ENCODE measurements at regions not wholly inside any gene's neighbourhood (a gene's known extent, or its start where the extent isn't known, plus 50 kb on each side); places are given as distances from the start of the nearest gene placed in this dataset.

DNA sequence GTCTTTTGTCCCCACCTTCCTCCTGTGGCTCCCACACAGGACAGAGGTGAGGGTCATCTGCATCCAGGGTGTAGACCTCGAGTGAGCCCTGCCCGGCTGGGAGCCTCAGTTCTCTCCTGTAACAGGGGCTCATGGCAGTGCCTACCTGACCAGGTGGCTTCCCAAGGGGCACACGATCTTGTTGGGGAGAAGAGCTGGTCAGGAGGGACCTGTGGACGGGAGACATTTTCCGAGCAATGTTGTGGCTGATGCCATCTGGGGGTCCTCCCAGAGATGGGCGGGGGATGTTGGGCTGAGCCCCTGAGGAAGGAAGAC, 51.9 kb downstream of the CEBPB start:
- H3K4me3 Mint-ChIP-seq, result no peak overlapping the region
- H3K9me3 Mint-ChIP-seq, result no peaks in the 10 kb centered on the region
- no peak for DNase-seq
- no peaks in the 10 kb centered on the region for H3K27me3 Mint-ChIP-seq
- no peaks in the 10 kb centered on the region for H3K36me3 Mint-ChIP-seq (ENCODE audit: low read depth)
- H3K4me1 Mint-ChIP-seq (ENCODE audit: low read depth), result no peaks in the 10 kb centered on the region
- no peak overlapping the region for H3K27ac Mint-ChIP-seq

DNA sequence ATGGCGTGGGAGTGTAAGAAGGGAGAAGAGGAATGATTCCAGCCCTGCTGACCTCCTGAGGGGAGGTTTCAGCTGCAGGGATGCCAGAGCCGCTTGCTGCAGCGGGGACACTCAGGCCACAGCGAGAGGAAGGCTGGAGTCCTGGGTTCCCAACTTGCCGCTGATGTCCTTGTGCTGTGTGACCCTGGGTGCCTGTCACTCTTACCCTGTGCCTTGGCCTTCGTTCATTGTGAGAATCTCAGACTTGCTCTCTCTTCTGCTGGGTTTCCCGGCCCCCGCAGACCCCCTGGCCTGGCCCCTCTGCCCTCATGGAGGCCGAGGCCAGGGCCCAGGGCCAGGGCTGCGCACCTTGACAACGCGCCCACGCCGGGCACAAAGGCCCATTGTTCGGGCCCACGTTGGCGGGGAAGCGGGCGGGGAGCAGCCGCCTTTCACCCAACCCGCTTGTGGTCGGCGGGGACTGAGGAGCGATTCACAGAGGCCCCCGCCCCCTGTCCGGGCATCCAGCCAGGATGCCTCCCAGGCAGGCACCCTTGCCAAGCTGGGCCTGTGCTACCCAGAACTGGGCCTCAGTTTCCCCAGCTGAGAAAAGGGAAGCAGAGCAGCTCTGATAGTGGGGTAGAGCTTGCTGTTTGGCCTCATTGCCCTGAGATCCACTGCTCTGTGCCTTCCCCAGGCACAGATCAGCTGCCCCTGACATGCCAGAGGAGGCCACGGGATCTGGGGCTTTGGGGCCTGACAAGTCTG, 52.4 kb downstream of the CEBPB start:
- Mint-ChIP-seq H3K9me3 (no peaks in the 10 kb centered on the region), H3K4me3 (no peak overlapping the region)

DNA sequence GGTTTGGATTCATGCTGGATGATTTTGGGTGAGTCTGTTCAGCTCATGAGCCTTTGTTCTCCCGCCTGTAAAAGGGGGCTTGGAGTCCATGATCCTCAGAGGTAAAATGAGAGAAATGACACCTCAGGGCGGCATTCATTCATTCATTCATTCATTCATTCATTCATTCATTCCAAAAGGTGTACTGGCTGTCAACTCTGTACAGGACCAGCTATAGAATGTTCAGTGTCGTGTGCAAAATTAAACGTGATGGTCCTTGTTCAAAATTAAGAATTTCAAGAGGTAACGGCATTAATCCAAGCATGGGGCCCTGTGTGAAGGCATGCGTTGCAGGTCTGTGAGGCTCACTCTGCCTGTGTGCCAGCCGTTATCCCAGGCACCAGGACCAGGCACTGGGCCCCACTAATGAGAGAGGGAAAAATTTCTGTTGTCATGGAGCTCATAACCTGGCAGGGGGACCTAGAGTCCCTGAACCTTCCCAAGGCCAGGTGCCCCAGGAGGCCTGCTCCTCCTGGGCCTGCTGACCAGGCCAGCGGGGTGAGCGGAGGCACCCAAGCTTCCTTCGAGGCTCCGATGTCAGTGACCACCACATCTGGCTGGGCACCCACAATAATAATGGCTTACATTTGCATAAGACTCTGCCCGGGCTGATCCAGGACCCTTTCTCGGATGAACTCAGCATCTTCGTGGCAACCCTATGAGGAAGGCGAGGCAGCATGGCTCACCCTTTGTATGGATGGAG, 53.2 kb downstream of the CEBPB start:
- Mint-ChIP-seq H3K4me1 (ENCODE audit: low read depth) (no peaks in the 10 kb centered on the region), H3K27ac (no peak overlapping the region), H3K9me3 (no peaks in the 10 kb centered on the region), H3K36me3 (ENCODE audit: low read depth) (no peaks in the 10 kb centered on the region), H3K27me3 (no peaks in the 10 kb centered on the region), H3K4me3 (no peak overlapping the region)
- no peak for DNase-seq

More for the DNA sequence above, 52.4 kb downstream of the CEBPB start:
- no peak for DNase-seq
- Mint-ChIP-seq H3K4me1 (ENCODE audit: low read depth) (no peaks in the 10 kb centered on the region), H3K27ac (no peak overlapping the region), H3K36me3 (ENCODE audit: low read depth) (no peaks in the 10 kb centered on the region), H3K27me3 (no peaks in the 10 kb centered on the region)

DNA sequence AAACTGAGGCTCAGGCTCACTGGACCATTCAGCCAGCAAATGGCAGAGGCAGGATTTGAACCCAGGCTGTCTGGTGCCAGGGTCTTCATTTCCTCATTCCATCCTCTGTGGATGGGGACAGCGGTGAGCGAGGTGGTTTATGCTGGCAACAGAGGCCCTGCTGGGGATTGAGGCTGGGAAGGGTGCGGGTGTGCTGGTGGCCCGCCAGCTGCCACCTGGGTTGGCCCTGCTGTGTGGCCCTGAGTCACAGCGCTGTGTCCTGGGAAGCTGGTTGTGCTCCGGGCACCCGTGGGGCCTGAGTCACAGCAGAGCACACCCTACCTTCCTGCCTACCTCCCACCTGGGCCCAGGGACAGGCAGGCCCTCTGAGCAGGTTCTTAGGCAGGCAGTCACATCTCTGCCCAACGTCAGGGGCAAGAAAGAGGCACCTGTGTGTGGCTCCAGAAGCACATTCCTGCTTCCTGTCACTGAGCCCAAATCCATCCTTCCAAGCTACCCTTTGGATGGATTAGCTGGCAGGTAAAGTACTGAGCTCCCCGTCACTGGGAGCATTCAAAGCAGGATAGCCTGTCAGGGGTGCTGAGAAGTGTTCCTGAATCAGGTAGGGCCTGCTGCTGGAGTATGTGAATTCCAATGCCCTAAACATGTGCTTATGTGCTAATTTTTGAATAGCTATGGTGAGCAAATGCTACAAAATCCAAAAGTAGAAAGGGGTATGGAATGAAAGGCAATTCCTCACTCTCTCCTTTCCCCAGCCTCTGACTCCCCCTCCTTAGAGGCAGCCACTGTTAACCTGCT, 53.9 kb downstream of the CEBPB start:
- no peak overlapping the region for H3K27ac Mint-ChIP-seq
- no peaks in the 10 kb centered on the region for H3K4me1 Mint-ChIP-seq (ENCODE audit: low read depth)
- no peak overlapping the region for H3K4me3 Mint-ChIP-seq

DNA sequence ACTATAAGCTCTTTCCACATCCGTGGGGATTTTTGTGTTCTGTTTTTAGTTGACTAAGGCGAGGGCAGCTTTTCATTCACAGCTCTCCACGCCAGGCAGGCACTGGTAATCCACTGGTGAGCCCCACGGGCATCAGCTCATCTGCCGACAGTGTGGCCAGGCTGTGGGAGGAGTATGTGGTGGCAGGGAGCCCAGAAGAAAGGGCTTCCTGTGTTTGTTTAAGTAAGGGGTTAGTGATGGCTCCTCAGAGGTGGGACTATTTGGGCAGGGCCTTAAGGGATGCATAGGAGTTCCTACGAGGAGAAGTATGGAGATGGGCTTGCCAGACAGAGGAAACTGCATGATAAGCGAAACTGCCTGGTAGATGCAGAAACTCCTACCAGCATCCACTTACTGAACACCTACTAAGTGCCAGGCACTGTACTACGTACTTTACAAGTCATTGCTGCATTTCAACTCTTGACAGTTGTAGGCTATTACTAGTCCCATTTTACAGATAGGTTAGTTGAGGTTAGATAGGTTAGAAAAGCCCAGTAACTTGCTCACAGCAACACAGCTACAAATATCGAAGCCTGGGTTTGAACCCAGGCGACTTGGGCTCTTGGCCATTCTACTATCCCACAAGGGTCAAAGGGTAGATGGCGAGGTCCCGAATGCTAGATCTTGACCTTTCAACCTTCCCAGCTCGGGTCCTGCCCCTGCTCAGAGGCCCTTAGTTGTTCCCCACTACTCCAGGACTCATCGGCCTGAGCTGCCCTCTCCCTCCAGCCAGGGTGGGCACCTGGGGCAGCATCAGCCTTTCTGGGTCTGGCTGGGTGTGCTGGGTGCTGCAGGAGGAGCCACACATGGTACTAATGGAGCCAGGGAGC, 55.1 kb downstream of the CEBPB start:
- no peak overlapping the region for H3K27ac Mint-ChIP-seq
- H3K27me3 Mint-ChIP-seq, result no peaks in the 10 kb centered on the region
- no peak overlapping the region for H3K4me3 Mint-ChIP-seq
- H3K4me1 Mint-ChIP-seq (ENCODE audit: low read depth), result no peaks in the 10 kb centered on the region
- H3K36me3 Mint-ChIP-seq (ENCODE audit: low read depth), result no peaks in the 10 kb centered on the region
- no peak for DNase-seq
- H3K9me3 Mint-ChIP-seq, result no peaks in the 10 kb centered on the region

More for the DNA sequence above, 53.9 kb downstream of the CEBPB start:
- H3K27me3 Mint-ChIP-seq, result no peaks in the 10 kb centered on the region
- DNase-seq, result no peak
- no peaks in the 10 kb centered on the region for H3K9me3 Mint-ChIP-seq
- no peaks in the 10 kb centered on the region for H3K36me3 Mint-ChIP-seq (ENCODE audit: low read depth)

DNA sequence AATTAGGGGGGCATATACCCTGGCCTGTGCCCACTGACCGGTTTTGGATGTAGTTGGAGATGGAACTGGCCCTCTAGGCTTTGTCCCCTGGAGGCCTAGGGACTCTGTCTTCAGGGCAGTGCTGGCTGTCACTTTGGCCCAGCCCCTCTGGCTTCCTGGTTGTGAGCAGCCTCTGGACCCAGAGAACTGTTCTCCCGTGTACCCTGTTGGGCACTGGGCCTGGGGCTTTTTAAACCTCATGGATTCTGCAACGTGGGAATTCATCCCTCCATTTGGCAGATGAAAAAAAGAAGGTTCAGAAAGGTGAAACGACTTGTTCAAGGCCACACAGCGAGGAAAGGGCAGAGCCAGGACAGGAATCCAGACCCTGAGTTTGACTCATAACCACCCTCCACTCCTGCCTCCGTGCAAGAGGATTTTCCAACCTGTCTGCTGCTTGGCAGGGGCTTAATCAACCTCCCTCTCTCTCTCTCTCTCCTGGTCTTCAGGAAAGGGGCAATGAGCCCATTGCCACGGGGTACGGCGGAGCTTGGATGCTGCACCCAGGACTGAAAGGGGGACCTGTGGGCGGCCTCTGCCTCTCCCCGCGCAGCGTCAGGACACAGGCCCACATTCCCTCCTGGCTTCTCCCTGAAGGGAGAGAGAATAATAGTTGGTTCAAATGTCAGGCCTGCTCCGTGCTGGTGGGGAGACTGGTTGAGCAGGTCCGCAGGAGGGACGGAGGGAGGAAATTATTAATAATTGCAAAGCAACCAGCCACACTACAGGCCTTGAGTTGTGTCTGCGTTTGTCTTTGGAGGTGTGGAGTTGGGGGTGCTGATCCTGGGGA, 56.0 kb downstream of the CEBPB start:
- no peaks in the 10 kb centered on the region for H3K27me3 Mint-ChIP-seq
- H3K4me3 Mint-ChIP-seq, result no peak overlapping the region
- H3K36me3 Mint-ChIP-seq (ENCODE audit: low read depth), result no peaks in the 10 kb centered on the region
- H3K4me1 Mint-ChIP-seq (ENCODE audit: low read depth), result no peaks in the 10 kb centered on the region
- no peaks in the 10 kb centered on the region for H3K9me3 Mint-ChIP-seq
- H3K27ac Mint-ChIP-seq, result no peak overlapping the region
- no peak for DNase-seq

DNA sequence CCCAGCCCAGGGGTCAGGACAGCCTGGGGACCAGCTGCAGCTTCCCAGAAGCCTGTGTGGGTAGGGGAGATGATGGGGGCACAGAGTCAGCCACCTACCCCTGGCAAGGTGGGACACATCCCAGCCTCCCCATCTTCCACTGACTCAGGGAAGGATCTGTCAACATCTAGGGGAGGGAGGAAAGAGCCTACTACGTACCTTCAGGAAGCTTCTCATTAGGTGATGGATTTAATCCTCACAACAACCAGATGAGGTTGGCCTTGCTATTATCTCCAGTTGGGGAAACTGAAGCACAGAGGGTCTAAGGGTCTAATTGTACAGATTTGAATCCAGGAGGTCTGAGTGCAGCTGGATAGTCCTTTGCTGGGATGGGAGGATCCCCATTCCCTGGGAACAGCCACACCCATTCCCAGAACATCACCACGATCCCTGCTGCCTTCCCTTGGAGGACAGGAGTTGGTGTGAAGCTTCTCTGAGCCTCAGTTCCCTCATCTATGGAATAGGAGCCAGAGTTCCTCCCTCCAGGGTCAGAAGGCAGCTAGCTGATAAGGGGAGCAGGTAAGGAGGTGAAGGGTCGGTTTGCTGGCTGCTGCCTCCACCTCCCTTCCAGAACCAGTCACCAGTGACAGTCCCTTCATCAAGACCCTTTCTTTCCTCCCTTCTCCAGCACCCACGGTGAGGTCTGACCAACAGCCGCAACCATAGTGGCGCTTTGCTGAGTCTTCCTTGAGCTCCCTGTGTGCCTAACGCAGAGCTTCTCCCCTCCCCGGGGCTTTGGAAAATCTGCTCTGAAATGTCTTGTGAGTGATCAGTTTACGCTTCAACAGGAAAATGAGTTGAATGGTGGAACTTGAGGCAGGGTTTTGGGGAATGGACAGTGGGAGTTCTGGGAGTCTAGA, 56.8 kb downstream of the CEBPB start:
- no peaks in the 10 kb centered on the region for H3K27me3 Mint-ChIP-seq
- DNase-seq, result no peak
- H3K36me3 Mint-ChIP-seq (ENCODE audit: low read depth), result no peaks in the 10 kb centered on the region
- no peaks in the 10 kb centered on the region for H3K4me1 Mint-ChIP-seq (ENCODE audit: low read depth)
- H3K27ac Mint-ChIP-seq, result no peak overlapping the region
- no peak overlapping the region for H3K4me3 Mint-ChIP-seq
- no peaks in the 10 kb centered on the region for H3K9me3 Mint-ChIP-seq

DNA sequence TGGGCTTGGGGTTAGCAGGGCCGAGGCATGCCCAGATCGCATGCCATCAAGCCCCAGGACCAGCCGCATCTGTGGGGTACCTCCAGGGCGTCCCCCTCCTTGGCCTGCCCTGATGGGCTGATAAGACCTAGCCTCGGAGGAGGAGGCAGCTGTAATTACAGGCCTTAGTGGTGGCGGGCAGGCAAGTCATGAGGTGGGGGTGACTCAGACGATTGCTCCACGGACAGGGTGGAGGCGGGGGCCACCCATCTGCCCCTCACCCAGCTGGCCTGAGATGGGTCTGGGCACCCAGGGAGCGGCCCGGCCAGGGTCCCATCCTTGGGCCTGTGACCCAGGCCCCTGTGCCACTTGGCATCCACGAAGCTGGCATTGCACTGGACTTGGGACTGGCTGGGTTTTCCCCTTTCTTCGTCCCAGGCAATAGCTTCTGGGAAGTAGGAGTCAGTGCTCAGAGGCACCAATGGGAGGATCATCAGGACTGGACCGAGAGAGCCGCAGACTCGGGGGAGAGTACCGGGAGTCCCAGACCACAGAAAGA, 57.5 kb downstream of the CEBPB start:
- Mint-ChIP-seq H3K27me3 (no peaks in the 10 kb centered on the region), H3K4me3 (no peak overlapping the region), H3K36me3 (ENCODE audit: low read depth) (no peaks in the 10 kb centered on the region), H3K4me1 (ENCODE audit: low read depth) (no peaks in the 10 kb centered on the region), H3K27ac (no peak overlapping the region), H3K9me3 (no peaks in the 10 kb centered on the region)
- no peak for DNase-seq

DNA sequence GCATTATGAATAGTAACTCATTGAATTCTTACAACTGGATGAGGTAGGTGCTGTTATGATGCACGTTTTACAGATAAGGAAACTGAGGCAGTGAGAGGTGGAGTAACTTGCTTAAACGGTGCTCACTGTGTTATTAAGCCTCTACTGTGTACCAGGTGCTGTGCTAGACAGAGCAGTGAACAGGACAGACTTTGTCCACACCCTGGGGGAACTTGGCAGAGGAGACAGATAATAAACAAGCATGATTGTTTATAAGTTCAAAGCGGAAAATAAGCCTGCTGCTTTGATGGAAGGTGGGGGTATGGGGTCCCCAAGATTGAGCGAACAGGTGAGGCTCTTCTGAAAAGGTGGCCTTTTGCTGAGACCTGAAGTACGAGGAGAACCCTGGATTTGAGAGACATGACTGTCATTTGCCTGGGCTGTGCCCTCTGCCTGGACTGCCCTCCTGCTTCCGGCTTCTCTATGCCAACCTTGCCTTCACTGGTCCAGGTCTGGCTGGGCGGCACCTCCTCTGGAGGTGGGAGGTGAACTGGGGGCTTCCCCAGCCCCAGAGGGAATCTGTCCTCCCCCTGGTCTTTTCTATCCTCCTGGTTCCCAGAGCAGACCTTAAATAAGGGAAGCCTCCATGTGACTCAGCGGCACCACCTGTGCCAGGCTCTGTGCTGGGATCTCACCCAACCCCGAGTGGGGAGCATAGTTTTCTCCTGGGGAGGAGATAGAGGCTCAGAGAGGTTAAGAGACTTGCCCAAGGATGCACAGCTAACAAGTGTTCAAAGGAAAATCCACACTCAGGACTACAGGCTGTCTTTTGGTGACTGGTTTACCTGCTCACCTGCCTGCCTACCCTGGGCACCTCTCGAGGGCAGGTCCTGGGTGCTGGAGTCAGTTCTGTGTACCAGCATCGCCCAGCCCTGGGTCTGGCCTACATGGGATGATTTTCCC, 59.1 kb downstream of the CEBPB start:
- no peaks in the 10 kb centered on the region for H3K9me3 Mint-ChIP-seq
- H3K4me1 Mint-ChIP-seq (ENCODE audit: low read depth), result no peaks in the 10 kb centered on the region
- no peak for DNase-seq
- no peaks in the 10 kb centered on the region for H3K27me3 Mint-ChIP-seq
- no peak overlapping the region for H3K27ac Mint-ChIP-seq
- H3K36me3 Mint-ChIP-seq (ENCODE audit: low read depth), result no peaks in the 10 kb centered on the region
- no peak overlapping the region for H3K4me3 Mint-ChIP-seq

DNA sequence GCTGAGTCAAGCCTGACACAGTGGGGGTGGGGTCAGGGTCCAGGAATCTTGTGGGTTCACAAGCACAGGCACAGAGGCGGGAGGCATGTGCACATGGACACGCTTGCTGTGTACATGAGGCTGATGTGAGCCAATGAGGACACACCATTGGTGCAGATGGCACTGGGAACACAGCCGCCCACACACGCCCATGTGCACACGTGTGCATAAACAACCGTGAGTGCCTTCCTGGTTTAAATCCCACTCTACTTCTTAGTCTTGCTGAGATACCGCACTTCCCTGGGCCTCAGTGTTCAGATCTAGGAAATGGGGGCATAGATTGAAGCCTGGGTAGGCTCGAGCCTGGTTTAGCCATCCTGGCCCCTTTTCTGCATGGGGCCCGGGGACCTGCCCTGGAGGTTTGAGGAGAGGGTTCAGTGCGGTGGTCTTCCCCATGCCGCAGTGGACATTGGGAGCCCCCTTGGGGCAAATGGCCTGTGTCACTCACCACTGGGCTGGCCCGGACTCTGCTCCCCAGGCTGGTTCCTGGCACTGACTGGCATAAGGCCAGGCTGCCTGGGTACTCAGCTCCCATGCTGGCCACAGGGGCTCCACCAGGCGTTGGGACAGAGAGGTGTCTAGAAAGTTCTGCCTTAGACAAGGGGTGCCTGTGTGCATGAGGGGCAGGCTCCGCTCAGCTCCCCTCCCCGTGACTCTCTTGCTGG, 60.2 kb downstream of the CEBPB start:
- no peak overlapping the region for H3K27ac Mint-ChIP-seq
- no peak overlapping the region for H3K4me3 Mint-ChIP-seq
- no peak for DNase-seq
- H3K4me1 Mint-ChIP-seq (ENCODE audit: low read depth), result no peaks in the 10 kb centered on the region
- no peaks in the 10 kb centered on the region for H3K9me3 Mint-ChIP-seq
- no peaks in the 10 kb centered on the region for H3K36me3 Mint-ChIP-seq (ENCODE audit: low read depth)
- H3K27me3 Mint-ChIP-seq, result no peaks in the 10 kb centered on the region

DNA sequence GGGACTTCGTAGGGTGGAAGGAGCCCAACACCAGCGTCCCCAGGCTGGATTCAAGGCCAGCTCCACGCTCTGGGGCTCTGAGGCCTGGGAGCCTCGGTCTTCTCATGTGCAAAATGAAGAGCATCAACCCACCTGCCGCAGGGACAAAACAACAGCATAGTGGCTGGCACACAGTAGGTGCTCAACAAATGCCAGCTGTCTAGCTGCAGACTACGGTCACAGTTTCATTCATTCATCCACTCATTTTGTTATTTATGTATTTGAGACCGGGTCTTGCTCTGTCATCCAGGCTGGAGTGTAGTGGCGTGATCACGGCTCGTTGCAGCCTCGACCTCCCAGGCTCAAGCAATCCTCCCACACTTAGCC, 60.7 kb downstream of the CEBPB start:
- Mint-ChIP-seq H3K27me3 (no peaks in the 10 kb centered on the region), H3K36me3 (ENCODE audit: low read depth) (no peaks in the 10 kb centered on the region), H3K4me1 (ENCODE audit: low read depth) (no peaks in the 10 kb centered on the region), H3K4me3 (no peak overlapping the region), H3K9me3 (no peaks in the 10 kb centered on the region), H3K27ac (no peak overlapping the region)
- DNase-seq, result no peak
